RWPE1 (cell line): ENCODE measurements at regions not wholly inside any gene's neighbourhood (a gene's known extent, or its start where the extent isn't known, plus 50 kb on each side); places are given as distances from the start of the nearest gene placed in this dataset.

Experiments
- CTCF ChIA-PET: fragments of 350-600 bp; sonication (Branson Sonifier 250); formaldehyde crosslinking; extraction: SDS; loops from one replicate; lab custom pipeline; 2021; lab: Yijun Ruan, JAX
- POLR2A ChIA-PET: fragments of 400-600 bp; formaldehyde crosslinking; extraction: SDS; loops from one replicate; lab custom pipeline; 2020; ENCODE audit warnings: antibody characterized with exemption; ENCODE audit not compliant: low non-redundant PET; lab: Yijun Ruan, JAX
- DNase-seq: peaks from one replicate; pipeline ENCODE4 v3.0.0; 2012; ENCODE audit warnings: low spot score
- H3K27ac ChIP-seq: fragments of 450-650 bp; 2 replicates; pipeline ENCODE4 v1.5.1; 2017
- CTCF ChIP-seq: fragments of 450-650 bp; conservative IDR thresholded peaks from 2 replicates; pipeline ENCODE4 v1.5.1; 2017; ENCODE audit warnings: low read depth, mild to moderate bottlenecking

- H3K27ac ChIP-seq, result no peak overlapping the region
- DNase-seq, result no peak
- no peak for TF ChIP-seq CTCF
- POLR2A ChIA-PET, result no interaction called here
- CTCF ChIA-PET, result interaction anchor here (0.6 kb wide), 1 partner anchor 1940 kb away, joined by 4 read pairs; no protein-coding TSS in a partner anchor
Measured at GRCh38 chr4:12126474-12126873, 697.8 kb upstream of the HS3ST1 start.

GRCh38 chr4:12124138-12124537 is 695.4 kb upstream of the HS3ST1 start:
- DNase-seq, result no peak

GRCh38 chr4:12123707-12124106 is 695.0 kb upstream of the HS3ST1 start:
- ChIA-PET POLR2A (no interaction called here), CTCF (no interaction called here)
- DNase-seq, result no peak
- H3K27ac ChIP-seq, result no peak overlapping the region
- TF ChIP-seq CTCF, result no peak

More at GRCh38 chr4:12124138-12124537, 695.4 kb upstream of the HS3ST1 start:
- CTCF ChIA-PET, result no interaction called here
- H3K27ac ChIP-seq, result no peak overlapping the region
- TF ChIP-seq CTCF, result no peak
- POLR2A ChIA-PET, result no interaction called here

GRCh38 chr4:12122316-12122715 is 693.6 kb upstream of the HS3ST1 start:
- no peak overlapping the region for H3K27ac ChIP-seq
- ChIA-PET POLR2A (no interaction called here), CTCF (no interaction called here)
- no peak for DNase-seq
- no peak for TF ChIP-seq CTCF

GRCh38 chr4:12120968-12121367 is 692.3 kb upstream of the HS3ST1 start:
- H3K27ac ChIP-seq, result no peak overlapping the region
- TF ChIP-seq CTCF, result no peak
- CTCF ChIA-PET, result no interaction called here
- POLR2A ChIA-PET, result no interaction called here
- DNase-seq, result no peak

- TF ChIP-seq CTCF, result no peak
- DNase-seq, result no peak
- ChIA-PET POLR2A (no interaction called here), CTCF (no interaction called here)
- no peak overlapping the region for H3K27ac ChIP-seq
Measured at GRCh38 chr4:12118651-12119213, 690.0 kb upstream of the HS3ST1 start.
